PC-3 (cell line): ENCODE measurements at regions not wholly inside any gene's neighbourhood (a gene's known extent, or its start where the extent isn't known, plus 50 kb on each side); places are given as distances from the start of the nearest gene placed in this dataset.

Experiments used
- CTCF ChIP-seq: fragments of 300-600 bp; sonication (generic); conservative IDR thresholded peaks from 2 replicates; pipeline ENCODE4 v1.5.1; 2017; ENCODE audit warnings: antibody characterized with exemption, low read depth, mild to moderate bottlenecking, low read length
- EZH2 ChIP-seq: fragments of 300-600 bp; sonication (generic); IDR thresholded peaks from one replicate; pipeline ENCODE4 v1.6.1; 2017; ENCODE audit warnings: antibody characterized with exemption, mild to moderate bottlenecking, low read length; ENCODE audit not compliant: unreplicated experiment

GRCh38 chr2:12935222-12935621 is 218.5 kb downstream of the TRIB2 start:
- TF ChIP-seq CTCF (no peak), EZH2 (no peak)
